WTC11 (cell line): ENCODE measurements at regions not wholly inside any gene's neighbourhood (a gene's known extent, or its start where the extent isn't known, plus 50 kb on each side); places are given as distances from the start of the nearest gene placed in this dataset.

Experiments
- ATAC-seq: fragments of 200-7000 bp; cut with Tn5 transposase; 2 replicates; pipeline ENCODE4 v1.10.0; 2021; ENCODE audit warnings: mild to moderate bottlenecking, moderate library complexity
- CTCF ChIA-PET: fragments of 300-600 bp; sonication (Branson Sonifier 250); formaldehyde crosslinking; loops from one replicate; lab custom pipeline; 2021; ENCODE audit warnings: antibody characterized with exemption; lab: Charles Lee
- POLR2A ChIA-PET: fragments of 350-600 bp; sonication (Branson Sonifier 250); formaldehyde crosslinking; loops from one replicate; lab custom pipeline; 2021; ENCODE audit warnings: antibody characterized with exemption; lab: Charles Lee
- DNase-seq: peaks from one replicate; pipeline ENCODE4 v3.0.0; 2021; ENCODE audit warnings: low spot score
- H3K27ac Mint-ChIP-seq: 2 replicates; pipeline ENCODE4 v1.8.0; 2021; ENCODE audit warnings: mixed read lengths
- H3K27me3 Mint-ChIP-seq: 2 replicates; pipeline ENCODE4 v1.8.0; 2021; ENCODE audit warnings: low read depth, mild to moderate bottlenecking, moderate library complexity, mixed read lengths
- H3K36me3 Mint-ChIP-seq: 2 replicates; pipeline ENCODE4 v1.8.0; 2021; ENCODE audit warnings: mixed read lengths
- H3K4me1 Mint-ChIP-seq: 2 replicates; pipeline ENCODE4 v1.8.0; 2022; ENCODE audit warnings: mixed read lengths
- H3K4me3 Mint-ChIP-seq: 2 replicates; pipeline ENCODE4 v1.8.0; 2021; ENCODE audit warnings: mild to moderate bottlenecking, moderate library complexity, mixed read lengths
- H3K9me3 Mint-ChIP-seq: 2 replicates; pipeline ENCODE4 v1.8.0; 2021; ENCODE audit warnings: mixed read lengths
- AR ChIP-seq: fragments of 250-450 bp; sonication (Bioruptor Pico); IDR thresholded peaks from 2 replicates; pipeline ENCODE4 v1.9.0; 2021; ENCODE audit warnings: mild to moderate bottlenecking
- ETV6 ChIP-seq: sonication (generic); formaldehyde crosslinking; IDR thresholded peaks from 2 replicates; pipeline ENCODE4 v1.8.1; 2022; ENCODE audit warnings: mild to moderate bottlenecking, missing genetic modification reagents
- JAZF1 ChIP-seq: fragments of 250-450 bp; sonication (Bioruptor Pico); IDR thresholded peaks from 2 replicates; pipeline ENCODE4 v1.9.0; 2021; ENCODE audit warnings: moderate library complexity, mild to moderate bottlenecking, inconsistent platforms
- MYBL2 ChIP-seq: sonication (generic); formaldehyde crosslinking; IDR thresholded peaks from 2 replicates; pipeline ENCODE4 v1.8.1; 2023; ENCODE audit warnings: mild to moderate bottlenecking, moderate library complexity, missing genetic modification reagents
- NR1H2 ChIP-seq: sonication (generic); formaldehyde crosslinking; IDR thresholded peaks from 2 replicates; pipeline ENCODE4 v1.9.0; 2021; ENCODE audit warnings: mild to moderate bottlenecking, moderate library complexity, missing genetic modification reagents
- NR2C2 ChIP-seq: sonication (generic); formaldehyde crosslinking; IDR thresholded peaks from 2 replicates; pipeline ENCODE4 v1.8.0; 2022; ENCODE audit warnings: mild to moderate bottlenecking, missing genetic modification reagents
- PRRX2 ChIP-seq: fragments of 250-450 bp; sonication (Bioruptor Pico); IDR thresholded peaks from 2 replicates; pipeline ENCODE4 v1.8.0; 2021; ENCODE audit warnings: mild to moderate bottlenecking
- SP1 ChIP-seq: sonication (generic); formaldehyde crosslinking; conservative IDR thresholded peaks from 2 replicates; pipeline ENCODE4 v1.8.1; 2022; ENCODE audit warnings: missing genetic modification reagents
- STAT6 ChIP-seq: sonication (generic); formaldehyde crosslinking; conservative IDR thresholded peaks from 2 replicates; pipeline ENCODE4 v1.8.1; 2023; ENCODE audit warnings: mild to moderate bottlenecking, low read depth, missing genetic modification reagents, moderate library complexity
- TEAD1 ChIP-seq: sonication (generic); formaldehyde crosslinking; IDR thresholded peaks from 2 replicates; pipeline ENCODE4 v1.8.0; 2022; ENCODE audit warnings: mild to moderate bottlenecking, missing genetic modification reagents
- ZNF263 ChIP-seq: sonication (generic); formaldehyde crosslinking; IDR thresholded peaks from 2 replicates; pipeline ENCODE4 v1.8.1; 2022; ENCODE audit warnings: low read depth, mild to moderate bottlenecking, moderate library complexity, missing genetic modification reagents
- ZNF425 ChIP-seq: fragments of 250-450 bp; sonication (Bioruptor Pico); conservative IDR thresholded peaks from 2 replicates; pipeline ENCODE4 v1.9.0; 2021; ENCODE audit warnings: mild to moderate bottlenecking
- ZSCAN18 ChIP-seq: fragments of 250-450 bp; sonication (Bioruptor Pico); IDR thresholded peaks from 2 replicates; pipeline ENCODE4 v2.1.2; 2022; ENCODE audit warnings: mild to moderate bottlenecking, moderate library complexity
- TF ChIP-seq, protein P1 (sequence below): sonication (generic); formaldehyde crosslinking; IDR thresholded peaks from 2 replicates; pipeline ENCODE4 v1.8.1; 2023; ENCODE audit warnings: mild to moderate bottlenecking, moderate library complexity, missing genetic modification reagents
- TF ChIP-seq, protein P2 (sequence below): sonication (generic); formaldehyde crosslinking; IDR thresholded peaks from 2 replicates; pipeline ENCODE4 v1.8.1; 2022; ENCODE audit warnings: low read depth, mild to moderate bottlenecking, moderate library complexity, missing genetic modification reagents, borderline replicate concordance
- TF ChIP-seq, protein P3 (sequence below): sonication (generic); formaldehyde crosslinking; IDR thresholded peaks from 2 replicates; pipeline ENCODE4 v1.8.0; 2022; ENCODE audit warnings: mild to moderate bottlenecking, missing genetic modification reagents

GRCh38 chr3:67864587-67865183 is 210.3 kb upstream of the SUCLG2 start:
- Mint-ChIP-seq H3K27ac (no peak overlapping the region), H3K4me3 (no peak overlapping the region), H3K36me3 (no peaks in the 10 kb centered on the region), H3K27me3 (no peaks in the 10 kb centered on the region), H3K9me3 (peaks cover 16% of the 10 kb centered on the region), H3K4me1 (no peaks in the 10 kb centered on the region)
- TF ChIP-seq, protein P1, sequence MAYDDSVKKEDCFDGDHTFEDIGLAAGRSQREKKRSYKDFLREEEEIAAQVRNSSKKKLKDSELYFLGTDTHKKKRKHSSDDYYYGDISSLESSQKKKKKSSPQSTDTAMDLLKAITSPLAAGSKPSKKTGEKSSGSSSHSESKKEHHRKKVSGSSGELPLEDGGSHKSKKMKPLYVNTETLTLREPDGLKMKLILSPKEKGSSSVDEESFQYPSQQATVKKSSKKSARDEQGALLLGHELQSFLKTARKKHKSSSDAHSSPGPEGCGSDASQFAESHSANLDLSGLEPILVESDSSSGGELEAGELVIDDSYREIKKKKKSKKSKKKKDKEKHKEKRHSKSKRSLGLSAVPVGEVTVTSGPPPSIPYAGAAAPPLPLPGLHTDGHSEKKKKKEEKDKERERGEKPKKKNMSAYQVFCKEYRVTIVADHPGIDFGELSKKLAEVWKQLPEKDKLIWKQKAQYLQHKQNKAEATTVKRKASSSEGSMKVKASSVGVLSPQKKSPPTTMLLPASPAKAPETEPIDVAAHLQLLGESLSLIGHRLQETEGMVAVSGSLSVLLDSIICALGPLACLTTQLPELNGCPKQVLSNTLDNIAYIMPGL (CRISPR knock-in tag), result no peak
- TF ChIP-seq AR (CRISPR knock-in tag), result no peak
- no peak for TF ChIP-seq ZNF425 (CRISPR knock-in tag)
- TF ChIP-seq, protein P2, sequence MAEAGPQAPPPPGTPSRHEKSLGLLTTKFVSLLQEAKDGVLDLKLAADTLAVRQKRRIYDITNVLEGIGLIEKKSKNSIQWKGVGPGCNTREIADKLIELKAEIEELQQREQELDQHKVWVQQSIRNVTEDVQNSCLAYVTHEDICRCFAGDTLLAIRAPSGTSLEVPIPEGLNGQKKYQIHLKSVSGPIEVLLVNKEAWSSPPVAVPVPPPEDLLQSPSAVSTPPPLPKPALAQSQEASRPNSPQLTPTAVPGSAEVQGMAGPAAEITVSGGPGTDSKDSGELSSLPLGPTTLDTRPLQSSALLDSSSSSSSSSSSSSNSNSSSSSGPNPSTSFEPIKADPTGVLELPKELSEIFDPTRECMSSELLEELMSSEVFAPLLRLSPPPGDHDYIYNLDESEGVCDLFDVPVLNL (CRISPR knock-in tag), result no peak
- no peak for TF ChIP-seq MYBL2 (CRISPR knock-in tag)
- TF ChIP-seq SP1, result no peak
- TF ChIP-seq JAZF1, result no peak
- TF ChIP-seq NR1H2 (CRISPR knock-in tag), result no peak
- no peak for TF ChIP-seq NR2C2 (CRISPR knock-in tag)
- no peak for TF ChIP-seq ZSCAN18 (CRISPR knock-in tag)
- TF ChIP-seq ZNF263, result no peak
- no peak for TF ChIP-seq ETV6 (CRISPR knock-in tag)
- no peak for TF ChIP-seq TEAD1 (CRISPR knock-in tag)
- no peak for TF ChIP-seq PRRX2 (CRISPR knock-in tag)
- TF ChIP-seq STAT6 (CRISPR knock-in tag), result no peak
- TF ChIP-seq, protein P3, sequence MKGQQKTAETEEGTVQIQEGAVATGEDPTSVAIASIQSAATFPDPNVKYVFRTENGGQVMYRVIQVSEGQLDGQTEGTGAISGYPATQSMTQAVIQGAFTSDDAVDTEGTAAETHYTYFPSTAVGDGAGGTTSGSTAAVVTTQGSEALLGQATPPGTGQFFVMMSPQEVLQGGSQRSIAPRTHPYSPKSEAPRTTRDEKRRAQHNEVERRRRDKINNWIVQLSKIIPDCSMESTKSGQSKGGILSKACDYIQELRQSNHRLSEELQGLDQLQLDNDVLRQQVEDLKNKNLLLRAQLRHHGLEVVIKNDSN (CRISPR knock-in tag), result no peak
- CTCF ChIA-PET, result interaction anchor here (0.7 to 1.9 kb wide), 2 partner anchors 45 to 751 kb away, joined by 3 to 4 read pairs; no protein-coding TSS in a partner anchor
- ATAC-seq, result no peak
- no peak for DNase-seq
- POLR2A ChIA-PET, result no interaction called here
